ENCODE measurements at regions not wholly inside any gene's neighbourhood (a gene's known extent, or its start where the extent isn't known, plus 50 kb on each side); places are given as distances from the start of the nearest gene placed in this dataset.

- no peaks in the 10 kb centered on the region for H3K4me1 ChIP-seq (ENCODE audit: insufficient read depth)
- no peak overlapping the region for H3K27ac ChIP-seq
- H3K27me3 ChIP-seq, result no peaks in the 10 kb centered on the region
- no peaks in the 10 kb centered on the region for H3K9me3 ChIP-seq
- no peak overlapping the region for H3K4me3 ChIP-seq
- TF ChIP-seq EP300 (IDR thresholded peaks at IDR 0.05) (no peak), CTCF (IDR thresholded peaks at IDR 0.05) (no peak), POLR2A (IDR thresholded peaks at IDR 0.05) (no peak)
- H3K36me3 ChIP-seq, result no peaks in the 10 kb centered on the region
- 80 to 88% (median 87%) methylated on average over 1 of the region's 1 CpG for WGBS, 3 donors
- no peak for DNase-seq
- intact Hi-C loops (cut with DNase I), result no loop called here
These were observed 1672.9 kb upstream of the ACO1 start for GRCh38 chr9:30711591-30711990.

DNA sequence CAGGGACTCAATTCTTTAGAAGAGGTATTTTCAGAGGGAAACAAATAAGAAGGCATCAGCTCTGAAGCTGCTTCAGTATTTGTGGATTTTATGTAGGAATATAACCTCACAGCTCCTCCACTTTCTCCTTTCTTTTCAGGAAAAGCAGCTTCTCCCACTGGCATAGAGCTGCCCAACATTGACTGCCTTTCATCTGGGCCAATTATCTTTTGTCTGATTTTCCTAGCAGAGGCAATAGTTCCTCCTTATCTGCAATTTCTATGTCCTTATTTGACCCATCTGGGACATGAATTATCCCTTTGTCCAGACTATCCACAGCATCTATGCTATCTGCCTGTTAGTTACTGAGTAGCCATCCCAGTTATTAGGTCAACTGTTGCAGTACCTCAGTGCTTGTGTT, 1671.2 kb upstream of the ACO1 start:
- DNase-seq, result no peak
- H3K27ac ChIP-seq, result no peak overlapping the region
- no peak overlapping the region for H3K4me3 ChIP-seq
- H3K36me3 ChIP-seq, result no peaks in the 10 kb centered on the region
- no peaks in the 10 kb centered on the region for H3K9me3 ChIP-seq
- intact Hi-C loops (cut with DNase I), result no loop called here
- no peaks in the 10 kb centered on the region for H3K4me1 ChIP-seq (ENCODE audit: insufficient read depth)
- no peak for TF ChIP-seq EP300 (IDR thresholded peaks at IDR 0.05)
- TF ChIP-seq CTCF (IDR thresholded peaks at IDR 0.05), result no peak
- TF ChIP-seq POLR2A (IDR thresholded peaks at IDR 0.05), result no peak
- no peaks in the 10 kb centered on the region for H3K27me3 ChIP-seq

GRCh38 chr9:30714389-30714788, 1670.1 kb upstream of the ACO1 start:
- H3K36me3 ChIP-seq, result no peaks in the 10 kb centered on the region
- no peaks in the 10 kb centered on the region for H3K4me1 ChIP-seq (ENCODE audit: insufficient read depth)
- intact Hi-C loops (cut with DNase I), result no loop called here
- H3K4me3 ChIP-seq, result no peak overlapping the region
- TF ChIP-seq CTCF (IDR thresholded peaks at IDR 0.05), result no peak
- no peak for TF ChIP-seq POLR2A (IDR thresholded peaks at IDR 0.05)
- TF ChIP-seq EP300 (IDR thresholded peaks at IDR 0.05), result no peak
- WGBS, 3 donors, result 66 to 71% (median 69%) methylated on average over 1 of the region's 1 CpG
- H3K9me3 ChIP-seq, result no peaks in the 10 kb centered on the region
- DNase-seq, result no peak
- H3K27me3 ChIP-seq, result no peaks in the 10 kb centered on the region
- H3K27ac ChIP-seq, result no peak overlapping the region

DNA sequence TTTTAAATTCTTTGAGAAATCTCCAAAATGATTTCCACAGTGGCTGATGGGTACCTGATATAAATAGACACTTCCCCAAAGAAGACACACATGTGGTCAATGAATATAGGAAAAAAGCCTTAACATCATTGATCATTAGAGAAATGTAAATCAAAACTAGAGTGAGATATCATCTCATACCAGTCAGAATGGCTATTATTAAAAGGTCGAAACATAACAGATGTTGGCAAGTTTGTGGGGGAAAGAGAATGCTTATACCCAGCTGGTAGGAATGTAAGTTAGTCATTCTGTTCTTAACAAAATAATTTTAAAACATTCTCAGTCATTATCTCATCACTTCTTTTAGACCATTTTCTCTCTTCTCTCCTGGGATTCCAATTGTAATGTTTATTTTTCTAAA, 1666.0 kb upstream of the ACO1 start:
- DNase-seq, result no peak
- TF ChIP-seq CTCF (IDR thresholded peaks at IDR 0.05) (no peak), EP300 (IDR thresholded peaks at IDR 0.05) (no peak), POLR2A (IDR thresholded peaks at IDR 0.05) (no peak)

DNA sequence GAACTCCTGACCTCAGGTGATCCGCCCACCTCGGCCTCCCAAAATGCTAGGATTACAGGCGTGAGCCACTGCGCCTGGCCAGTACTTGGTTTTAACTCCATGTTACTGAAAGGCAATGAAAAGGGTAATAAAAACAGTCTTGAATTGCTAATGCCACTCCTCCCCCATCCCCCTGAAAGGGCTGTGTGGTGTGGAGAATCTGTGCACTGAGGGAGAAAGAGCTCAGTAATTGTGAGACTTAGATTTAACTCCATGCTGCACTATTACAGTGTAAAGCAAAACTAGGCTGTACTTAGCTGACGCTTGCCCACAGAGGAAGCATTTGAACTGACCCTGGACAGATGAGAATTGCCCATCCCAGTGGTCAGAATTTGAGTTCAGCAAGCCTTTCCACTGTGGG, 1662.4 kb upstream of the ACO1 start:
- Histone ChIP-seq H3K36me3 (no peaks in the 10 kb centered on the region), H3K27me3 (no peaks in the 10 kb centered on the region), H3K27ac (no peak overlapping the region), H3K4me3 (no peak overlapping the region), H3K9me3 (no peaks in the 10 kb centered on the region), H3K4me1 (ENCODE audit: insufficient read depth) (no peaks in the 10 kb centered on the region)
- TF ChIP-seq EP300 (IDR thresholded peaks at IDR 0.05), result no peak
- intact Hi-C loops (cut with DNase I), result no loop called here
- WGBS, 3 donors, result 74 to 82% (median 77%) methylated on average over 5 of the region's 5 CpGs
- no peak for DNase-seq

More for the DNA sequence above, 1666.0 kb upstream of the ACO1 start:
- no peak overlapping the region for H3K27ac ChIP-seq
- no peaks in the 10 kb centered on the region for H3K27me3 ChIP-seq
- intact Hi-C loops (cut with DNase I), result no loop called here
- no peaks in the 10 kb centered on the region for H3K36me3 ChIP-seq
- no peaks in the 10 kb centered on the region for H3K9me3 ChIP-seq
- no peak overlapping the region for H3K4me3 ChIP-seq
- WGBS, 3 donors, result 81 to 88% (median 84%) methylated on average over 1 of the region's 1 CpG
- H3K4me1 ChIP-seq (ENCODE audit: insufficient read depth), result no peaks in the 10 kb centered on the region

Data from ovary (tissue), 7 donors.